Choroid plexus epithelial cell (primary cell): ENCODE measurements at regions not wholly inside any gene's neighbourhood (a gene's known extent, or its start where the extent isn't known, plus 50 kb on each side); places are given as distances from the start of the nearest gene placed in this dataset.

ENCODE experiments used
- DNase-seq: peaks from one replicate; pipeline ENCODE4 v3.0.0-alpha.2; 2010; ENCODE audit warnings: low read depth
- H3K4me3 ChIP-seq: 2 replicates; pipeline ENCODE4 v1.5.1; 2011; ENCODE audit warnings: low read depth, mild to moderate bottlenecking, control low read depth, low read length, moderate library complexity
- TF ChIP-seq, protein P1 (sequence below): conservative IDR thresholded peaks from 2 replicates; pipeline ENCODE4 v1.5.1; 2011; ENCODE audit warnings: low read depth, mild to moderate bottlenecking, control low read depth, inconsistent platforms, low read length, moderate library complexity

DNA sequence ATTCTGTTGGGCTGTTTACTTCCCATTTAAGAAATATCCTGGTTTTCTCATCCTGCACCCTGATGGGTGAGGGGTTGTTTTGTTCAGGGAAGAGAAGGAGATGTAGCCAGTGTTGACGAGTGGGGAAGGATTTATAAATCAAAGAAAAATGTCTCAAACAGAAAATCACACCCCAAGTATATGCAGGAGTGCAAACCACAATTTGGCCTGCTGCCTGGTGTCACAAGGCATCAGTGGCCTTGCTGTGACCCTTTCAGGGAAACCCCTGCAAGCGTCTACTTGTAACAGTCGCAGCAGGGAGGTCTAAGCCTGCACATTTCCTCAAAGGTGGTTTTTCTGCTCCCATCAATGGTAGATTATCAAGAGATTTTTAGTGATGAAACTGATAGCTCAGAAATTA, 132.6 kb upstream of the LRRN1 start:
- no peak overlapping the region for H3K4me3 ChIP-seq
- TF ChIP-seq, protein P1, sequence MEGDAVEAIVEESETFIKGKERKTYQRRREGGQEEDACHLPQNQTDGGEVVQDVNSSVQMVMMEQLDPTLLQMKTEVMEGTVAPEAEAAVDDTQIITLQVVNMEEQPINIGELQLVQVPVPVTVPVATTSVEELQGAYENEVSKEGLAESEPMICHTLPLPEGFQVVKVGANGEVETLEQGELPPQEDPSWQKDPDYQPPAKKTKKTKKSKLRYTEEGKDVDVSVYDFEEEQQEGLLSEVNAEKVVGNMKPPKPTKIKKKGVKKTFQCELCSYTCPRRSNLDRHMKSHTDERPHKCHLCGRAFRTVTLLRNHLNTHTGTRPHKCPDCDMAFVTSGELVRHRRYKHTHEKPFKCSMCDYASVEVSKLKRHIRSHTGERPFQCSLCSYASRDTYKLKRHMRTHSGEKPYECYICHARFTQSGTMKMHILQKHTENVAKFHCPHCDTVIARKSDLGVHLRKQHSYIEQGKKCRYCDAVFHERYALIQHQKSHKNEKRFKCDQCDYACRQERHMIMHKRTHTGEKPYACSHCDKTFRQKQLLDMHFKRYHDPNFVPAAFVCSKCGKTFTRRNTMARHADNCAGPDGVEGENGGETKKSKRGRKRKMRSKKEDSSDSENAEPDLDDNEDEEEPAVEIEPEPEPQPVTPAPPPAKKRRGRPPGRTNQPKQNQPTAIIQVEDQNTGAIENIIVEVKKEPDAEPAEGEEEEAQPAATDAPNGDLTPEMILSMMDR = no peak
- no peak for DNase-seq

DNA sequence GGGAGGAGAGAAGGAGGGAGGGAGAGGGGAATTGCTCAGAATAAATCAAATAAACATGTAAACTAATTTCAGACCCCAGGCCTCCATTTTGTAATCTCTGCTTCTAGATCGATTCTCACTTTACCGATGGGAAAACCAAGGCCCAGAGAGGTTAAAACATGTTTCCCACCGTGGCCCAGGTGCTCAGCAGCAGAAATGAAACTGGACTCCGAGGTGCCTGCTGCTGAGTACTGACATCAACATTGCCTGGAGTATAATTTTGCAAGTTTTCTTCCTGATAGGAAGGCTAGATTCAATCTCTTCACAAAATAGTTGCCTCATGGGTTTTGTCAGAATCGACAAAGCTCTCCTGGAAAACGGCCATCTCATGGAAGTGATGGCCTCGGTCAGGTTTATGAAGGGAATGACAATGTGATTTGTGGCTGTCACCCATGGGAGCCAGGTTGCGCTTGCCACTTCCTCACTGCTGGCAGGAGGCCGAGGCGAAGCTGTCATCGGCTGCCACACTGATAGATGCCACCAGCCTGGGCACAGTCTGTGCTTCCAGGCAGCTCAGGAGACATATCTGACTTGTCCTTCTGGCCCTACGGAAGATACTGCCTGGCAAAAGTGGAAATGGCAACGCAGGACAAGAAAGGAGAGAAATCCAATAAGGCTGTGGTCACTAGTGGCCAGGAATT, 133.1 kb upstream of the LRRN1 start:
- no peak overlapping the region for H3K4me3 ChIP-seq
- no peak for DNase-seq
- TF ChIP-seq, protein P1 = no peak

DNA sequence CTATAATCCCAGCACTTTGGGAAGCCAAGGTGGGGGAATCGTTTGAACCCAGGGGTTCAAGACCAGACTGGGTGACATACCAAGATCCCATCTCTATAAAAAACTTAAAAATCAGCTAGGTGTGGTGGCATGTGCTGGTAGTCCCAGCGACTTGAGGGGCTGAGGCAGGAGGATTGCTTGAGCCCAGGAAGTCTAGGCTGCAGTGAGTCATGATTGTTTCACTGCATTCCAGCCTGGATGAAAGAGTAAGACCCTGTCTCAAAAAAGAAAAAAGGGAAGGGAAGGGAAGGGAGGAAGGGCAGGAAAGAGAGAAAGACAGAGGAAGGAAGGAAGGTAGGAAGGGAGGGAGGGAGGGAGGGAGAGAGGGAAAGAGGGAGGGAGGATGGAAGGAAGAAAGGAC, 133.7 kb upstream of the LRRN1 start:
- no peak overlapping the region for H3K4me3 ChIP-seq
- no peak for DNase-seq
- TF ChIP-seq, protein P1 = no peak

DNA sequence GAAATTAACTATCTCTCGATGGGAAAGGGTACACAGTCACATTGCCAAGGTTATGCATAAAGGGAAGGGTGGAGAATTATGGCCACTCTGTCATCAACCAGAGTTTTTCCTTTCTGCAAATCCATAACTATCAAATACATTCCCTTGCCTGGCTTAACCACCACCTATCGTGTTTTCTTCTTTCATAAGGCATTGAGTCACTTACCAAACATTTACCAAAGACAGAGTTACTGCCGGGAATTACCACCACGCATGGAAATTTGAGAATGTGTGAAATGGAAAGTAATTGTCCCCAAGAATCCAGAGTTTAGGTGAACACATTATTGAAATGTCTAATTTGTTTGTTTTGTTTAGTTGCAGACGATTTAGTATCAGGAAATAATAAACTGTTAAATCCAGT, 134.3 kb upstream of the LRRN1 start:
- H3K4me3 ChIP-seq = no peak overlapping the region
- TF ChIP-seq, protein P1 = no peak
- DNase-seq = no peak

DNA sequence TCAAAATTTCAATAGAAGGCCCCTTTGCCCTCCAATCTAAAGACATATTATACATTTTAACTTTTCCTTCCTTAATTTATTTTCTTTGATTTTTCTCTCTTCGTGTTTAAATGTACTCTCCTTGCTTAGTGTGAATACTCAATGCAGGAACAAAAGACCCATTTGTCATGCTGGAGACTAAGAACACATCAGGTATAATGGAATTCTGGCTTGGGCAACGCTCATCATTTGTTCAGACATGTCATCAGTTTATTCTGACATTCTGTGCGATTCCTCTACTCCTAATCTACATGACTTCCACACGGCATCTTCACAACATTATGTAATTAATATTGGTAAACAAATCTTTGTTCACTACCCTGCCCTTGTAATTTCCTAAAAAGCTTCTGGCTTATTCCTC, 136.6 kb upstream of the LRRN1 start:
- no peak for DNase-seq
- TF ChIP-seq, protein P1 = no peak
- H3K4me3 ChIP-seq = no peak overlapping the region

DNA sequence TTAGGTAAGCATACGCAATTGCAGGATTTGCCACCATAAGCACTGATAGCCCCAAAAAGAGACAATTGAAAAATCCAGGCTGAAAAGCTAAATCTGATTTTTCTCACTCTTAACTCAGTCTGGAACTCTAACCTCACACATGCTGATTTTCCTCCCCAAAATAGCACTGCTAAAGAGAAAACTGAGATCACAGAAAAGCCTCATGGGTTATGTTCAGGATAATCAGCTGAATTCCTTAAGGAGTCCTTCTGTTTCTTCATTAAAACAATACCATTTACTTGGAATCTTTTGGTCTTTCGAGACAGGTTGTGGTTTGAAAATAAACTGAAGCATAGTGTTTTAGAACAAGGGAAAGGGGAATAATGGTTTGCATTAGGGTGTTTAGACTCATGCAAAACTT, 144.3 kb upstream of the LRRN1 start:
- no peak for DNase-seq
- H3K4me3 ChIP-seq = no peak overlapping the region
- TF ChIP-seq, protein P1 = no peak

DNA sequence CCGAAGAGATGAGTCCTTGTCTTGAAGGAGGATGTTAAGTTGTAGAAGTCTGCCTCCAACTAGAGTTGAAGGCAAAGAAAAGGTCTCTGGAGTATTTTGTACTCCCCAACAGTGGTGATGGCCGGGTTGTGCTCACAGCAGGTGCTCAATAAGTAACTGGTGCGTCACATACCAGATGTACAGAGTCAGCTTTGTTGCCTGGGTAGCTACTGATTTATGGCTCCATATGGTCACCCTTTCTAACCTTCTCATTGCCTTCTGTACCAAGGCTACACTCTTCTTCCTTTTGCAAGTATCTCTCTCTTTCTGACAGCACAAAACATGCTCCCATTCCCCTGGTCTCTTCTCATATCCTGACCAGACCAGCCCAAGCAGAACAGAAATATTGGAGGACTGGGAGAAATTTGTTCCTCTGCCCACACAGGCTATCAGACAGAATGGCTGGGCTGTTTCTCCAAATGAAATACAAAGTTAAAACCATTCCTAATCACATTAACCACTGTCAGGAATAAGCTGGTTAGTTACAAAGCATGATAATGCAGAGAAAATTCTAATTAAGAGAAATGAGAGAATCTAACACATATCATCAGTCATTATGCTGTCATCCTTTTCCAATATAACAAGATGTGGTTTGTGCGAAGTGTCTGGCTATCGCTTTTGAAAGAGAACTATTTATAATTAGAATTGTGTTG, 150.1 kb upstream of the LRRN1 start:
- TF ChIP-seq, protein P1 = no peak
- no peak overlapping the region for H3K4me3 ChIP-seq
- no peak for DNase-seq
